SKM-1 (cell line): ENCODE measurements at regions not wholly inside any gene's neighbourhood (a gene's known extent, or its start where the extent isn't known, plus 50 kb on each side); places are given as distances from the start of the nearest gene placed in this dataset.

Source experiments
- DNase-seq: peaks from one replicate; lab custom pipeline; 2025; ENCODE audit not compliant: unreplicated experiment; lab: John Stamatoyannopoulos, UW

GRCh38 chr2:6236317-6236716 is 544.1 kb downstream of the SOX11 start:
- DNase-seq: no peak

DNA sequence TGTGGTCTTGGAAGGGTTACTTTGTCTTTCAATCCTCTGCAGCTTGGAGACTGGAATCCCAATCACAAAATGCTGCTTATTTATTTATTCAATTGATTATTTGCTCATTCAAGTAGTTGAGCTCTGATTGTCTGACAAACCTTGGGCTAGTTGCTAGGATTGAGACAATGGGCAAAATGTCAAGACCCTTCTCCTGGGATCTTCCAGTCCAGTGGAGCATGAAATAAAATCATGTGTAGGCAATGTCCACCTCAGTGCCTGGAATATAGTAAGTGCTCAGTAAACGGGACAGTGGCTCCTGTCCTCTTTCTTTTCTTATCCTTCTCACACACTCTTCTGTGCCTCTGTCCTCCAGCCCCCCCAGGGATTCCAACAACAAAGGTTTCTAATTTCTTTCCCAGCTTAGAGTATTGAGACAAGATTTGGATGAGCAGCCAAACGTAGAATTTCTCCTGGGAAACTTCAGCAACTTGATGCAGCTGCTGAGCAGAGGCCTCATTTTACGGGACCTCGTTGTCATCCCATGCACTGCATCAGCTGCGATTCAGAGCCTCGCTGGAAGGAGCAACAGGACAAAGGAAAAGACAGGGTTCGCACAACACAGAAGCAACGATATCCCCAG is 545.0 kb downstream of the SOX11 start:
- DNase-seq: no peak

- DNase-seq: no peak
Measured at GRCh38 chr2:6249557-6249956, 557.4 kb downstream of the SOX11 start.

- no peak for DNase-seq
Measured at GRCh38 chr2:6254441-6254840, 562.3 kb downstream of the SOX11 start.

- DNase-seq: no peak
Measured at GRCh38 chr2:6264198-6264597, 572.0 kb downstream of the SOX11 start.

DNA sequence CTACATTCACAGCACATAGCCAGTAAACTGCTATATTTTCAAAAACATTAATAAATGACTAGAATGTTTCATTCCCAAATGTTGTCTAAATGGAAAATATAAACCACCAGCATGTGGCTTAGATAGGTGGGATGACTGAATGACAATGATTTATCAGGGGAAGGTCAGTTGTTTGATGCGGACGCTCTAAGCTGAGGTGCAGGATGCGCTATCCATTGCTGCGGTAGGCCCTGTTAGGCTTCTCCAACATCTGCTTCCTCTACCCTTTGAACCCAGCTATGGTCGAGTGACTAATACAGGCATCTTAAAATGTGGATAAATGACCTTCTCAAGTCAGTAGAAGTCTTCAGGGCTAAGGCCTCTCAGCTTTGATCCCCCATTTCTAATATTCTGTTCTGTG is 584.2 kb downstream of the CMPK2 start:
- no peak for DNase-seq

- no peak for DNase-seq
Measured at GRCh38 chr2:6283259-6283658, 582.4 kb downstream of the CMPK2 start.

DNA sequence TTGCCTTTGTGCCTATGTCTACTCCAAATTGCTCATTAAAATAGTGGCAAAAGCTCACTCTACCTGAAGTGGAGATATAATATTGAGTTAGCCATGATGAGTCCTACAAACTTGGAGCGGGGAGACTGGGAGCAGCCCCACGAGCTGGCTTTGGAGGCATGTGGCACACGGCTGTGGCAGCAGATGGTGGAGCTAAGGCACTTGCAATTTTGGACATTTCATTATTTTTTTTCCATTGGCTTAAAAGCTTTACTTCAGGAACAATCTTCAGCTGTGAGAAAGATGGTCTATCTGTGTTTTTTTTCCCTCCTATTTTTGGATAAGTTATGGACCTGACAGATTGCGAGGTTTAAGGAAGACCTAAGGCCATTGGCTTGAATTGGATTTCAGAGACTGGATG is 578.3 kb downstream of the CMPK2 start:
- DNase-seq: no peak

DNA sequence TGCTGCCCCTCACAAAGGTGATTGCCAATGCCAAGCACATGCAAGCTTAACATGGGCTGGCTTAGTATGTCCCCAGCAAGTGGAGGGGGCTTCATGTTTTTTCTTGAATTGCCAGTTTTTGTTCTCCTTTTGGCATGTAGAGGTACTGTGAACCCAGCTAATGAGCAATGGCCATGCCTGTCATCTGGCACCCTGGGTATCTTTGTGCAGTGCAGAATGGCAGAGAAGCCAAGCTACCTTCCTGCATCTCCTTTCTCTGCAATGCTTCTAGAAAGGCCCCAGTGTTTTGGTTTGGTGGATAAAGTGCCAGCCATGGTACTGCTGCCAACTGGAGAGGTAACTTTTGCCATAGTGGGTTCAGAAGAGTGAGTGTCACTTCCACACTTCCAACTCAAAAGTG is 576.9 kb downstream of the CMPK2 start:
- no peak for DNase-seq

DNA sequence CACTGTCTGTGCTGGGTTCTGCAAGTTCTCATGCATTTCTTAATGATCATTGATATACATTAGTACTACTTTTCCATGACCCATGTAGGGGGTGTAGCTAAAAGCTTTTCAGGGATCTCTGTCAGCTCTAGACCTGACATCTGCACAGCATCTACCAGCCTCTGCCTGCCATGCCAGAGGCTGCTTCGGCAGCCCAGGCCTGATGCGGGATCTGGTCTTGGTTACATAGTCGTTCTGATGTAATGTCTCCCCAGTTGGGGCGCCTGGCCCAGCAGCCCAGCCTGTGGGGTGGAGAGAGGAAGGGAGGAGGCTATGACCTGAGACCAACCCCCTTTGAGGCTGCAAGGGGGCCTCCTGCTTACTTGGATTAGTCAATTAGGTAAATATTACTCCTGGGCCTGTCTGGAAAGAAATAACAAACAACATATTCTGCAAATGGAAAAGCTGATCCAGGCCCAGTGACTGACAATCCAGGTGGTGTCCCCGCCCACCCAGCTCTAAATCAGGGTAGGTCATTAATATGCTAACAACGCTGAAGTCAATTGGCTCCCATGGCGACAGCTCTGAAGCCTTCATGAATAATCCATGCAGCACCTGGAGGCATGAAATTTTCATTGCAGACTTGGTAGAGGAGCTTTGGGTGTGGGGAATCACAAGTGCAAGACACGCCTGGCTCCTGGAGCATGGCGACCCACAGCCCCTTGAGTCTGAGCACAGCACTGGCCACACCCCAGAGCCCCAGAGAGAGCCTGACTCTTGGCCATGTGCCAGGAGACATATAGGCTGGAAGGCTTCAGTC is 575.3 kb downstream of the CMPK2 start:
- DNase-seq: no peak

DNA sequence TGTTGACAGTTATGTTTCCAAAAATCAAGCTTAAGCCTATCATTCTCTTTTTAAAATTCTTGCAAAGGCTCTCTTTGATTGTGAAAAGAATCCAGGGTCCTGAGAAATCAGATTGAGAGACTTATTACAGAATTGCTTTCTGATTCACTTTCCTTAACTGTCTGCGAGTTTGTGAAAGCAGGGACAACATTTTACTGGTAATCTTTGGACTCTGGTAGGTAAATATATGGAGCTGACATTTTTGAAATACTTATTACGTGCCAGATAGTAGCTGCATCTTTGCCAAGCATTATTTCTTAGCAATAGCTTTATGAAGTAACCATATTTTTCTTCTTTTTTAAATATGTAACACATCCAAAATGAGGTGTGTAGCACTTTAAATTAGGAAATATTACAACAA is 570.9 kb downstream of the CMPK2 start:
- no peak for DNase-seq

- no peak for DNase-seq
Measured at GRCh38 chr2:6297238-6297637, 568.5 kb downstream of the CMPK2 start.

DNA sequence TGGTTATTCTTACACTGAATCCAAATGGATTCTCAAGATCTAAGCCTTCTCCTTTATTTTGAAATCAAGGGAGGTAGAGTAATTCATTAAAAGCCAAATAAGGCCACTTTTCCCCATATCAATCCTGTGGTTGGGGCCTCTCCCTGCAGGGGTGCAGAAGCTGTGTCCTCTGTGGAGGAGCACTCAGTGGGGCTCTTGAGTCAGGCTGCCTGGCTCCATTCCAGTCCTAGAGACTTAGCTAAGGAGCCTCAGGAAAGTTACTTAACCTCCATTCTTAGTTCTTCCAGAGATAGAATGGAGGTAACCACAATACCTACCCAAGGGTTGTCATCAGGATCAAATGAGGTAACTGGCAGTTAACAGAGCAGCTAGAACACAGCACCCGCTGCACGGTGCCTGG is 564.3 kb downstream of the CMPK2 start:
- no peak for DNase-seq

- no peak for DNase-seq
Measured at GRCh38 chr2:6308986-6309385, 556.7 kb downstream of the CMPK2 start.

DNA sequence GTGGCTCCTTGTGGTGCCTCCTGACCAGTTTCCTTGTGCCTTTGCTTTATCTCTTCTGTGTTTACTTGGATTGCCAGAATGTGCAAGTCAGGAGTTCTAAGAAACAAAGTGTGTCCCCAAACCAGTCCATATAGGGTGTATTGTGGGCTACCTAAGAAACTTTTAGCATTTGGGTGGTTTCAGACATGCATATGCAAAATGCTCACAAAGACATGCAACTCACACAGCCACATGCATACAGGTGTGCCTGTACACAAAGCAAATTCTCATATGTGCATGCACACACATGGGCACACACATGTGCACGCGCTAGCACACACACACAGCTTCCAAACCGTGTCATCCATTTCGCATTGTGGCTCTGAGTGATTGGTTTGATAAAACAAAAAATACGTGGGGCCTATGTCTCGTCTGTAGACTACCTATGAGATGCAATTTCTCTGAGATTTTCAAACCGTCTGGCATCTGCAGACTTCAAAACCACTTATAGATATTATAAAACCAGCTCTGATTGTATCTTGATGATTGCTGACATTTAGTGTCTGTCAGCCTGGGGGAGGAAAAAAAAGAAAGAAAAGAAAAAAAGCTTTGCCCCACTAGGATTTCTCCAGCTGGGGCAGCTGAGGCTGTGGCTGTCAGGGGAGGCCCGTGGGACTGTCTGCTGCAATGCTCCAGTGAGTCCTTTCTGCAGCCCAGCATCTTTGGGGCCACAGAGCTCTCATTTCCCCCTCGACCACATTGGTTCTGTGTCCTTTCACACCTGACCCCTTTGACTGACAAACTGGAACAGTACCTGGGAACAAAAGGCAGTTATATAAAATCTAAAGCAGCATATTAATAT is 556.1 kb downstream of the CMPK2 start:
- DNase-seq: no peak

DNA sequence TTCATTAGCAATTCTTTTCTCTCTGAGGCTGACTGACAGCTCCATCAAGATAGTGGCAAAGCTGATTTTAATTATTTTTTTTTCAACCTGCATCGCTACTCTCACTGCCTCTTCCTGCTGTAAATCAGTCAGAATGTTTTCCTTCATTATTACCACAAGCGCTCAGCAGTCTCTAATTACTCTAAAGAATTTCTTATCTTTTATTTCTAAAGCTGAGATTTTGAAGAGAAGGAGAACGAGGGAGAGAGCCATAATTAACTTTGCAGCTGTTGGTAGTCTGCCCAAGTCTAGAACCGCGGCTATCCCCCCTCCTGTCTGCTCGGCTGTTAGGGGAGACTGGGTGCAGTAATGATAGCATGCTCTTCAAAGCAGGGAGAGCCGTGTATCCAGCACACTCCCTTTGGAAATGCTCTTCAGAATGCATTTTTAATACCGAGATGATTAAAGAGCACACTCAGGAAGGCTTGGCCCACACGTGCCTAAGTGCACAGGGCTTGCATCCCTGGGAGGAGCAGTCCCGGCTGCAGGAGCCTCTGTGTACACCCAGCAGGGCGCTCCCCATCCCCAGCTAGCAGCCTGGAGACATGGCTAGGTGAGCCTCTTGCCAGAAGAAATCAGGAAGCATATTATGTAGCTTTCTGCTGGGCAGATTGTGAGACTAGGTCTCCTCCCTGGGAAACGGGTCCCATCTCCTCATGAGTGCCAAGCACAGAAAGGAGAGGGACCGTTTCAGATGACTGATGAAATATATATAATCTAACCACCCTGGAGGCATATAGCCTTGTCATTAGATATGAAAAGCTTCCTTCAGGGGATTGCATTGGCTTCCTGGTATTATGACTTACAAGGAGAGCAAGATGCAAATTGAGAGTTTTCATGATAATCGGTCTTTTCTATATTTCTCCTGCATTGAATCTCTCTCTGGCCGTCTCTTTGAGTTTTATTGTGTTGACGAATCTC is 555.2 kb downstream of the CMPK2 start:
- no peak for DNase-seq

GRCh38 chr2:6312367-6312766 is 553.3 kb downstream of the CMPK2 start:
- no peak for DNase-seq

DNA sequence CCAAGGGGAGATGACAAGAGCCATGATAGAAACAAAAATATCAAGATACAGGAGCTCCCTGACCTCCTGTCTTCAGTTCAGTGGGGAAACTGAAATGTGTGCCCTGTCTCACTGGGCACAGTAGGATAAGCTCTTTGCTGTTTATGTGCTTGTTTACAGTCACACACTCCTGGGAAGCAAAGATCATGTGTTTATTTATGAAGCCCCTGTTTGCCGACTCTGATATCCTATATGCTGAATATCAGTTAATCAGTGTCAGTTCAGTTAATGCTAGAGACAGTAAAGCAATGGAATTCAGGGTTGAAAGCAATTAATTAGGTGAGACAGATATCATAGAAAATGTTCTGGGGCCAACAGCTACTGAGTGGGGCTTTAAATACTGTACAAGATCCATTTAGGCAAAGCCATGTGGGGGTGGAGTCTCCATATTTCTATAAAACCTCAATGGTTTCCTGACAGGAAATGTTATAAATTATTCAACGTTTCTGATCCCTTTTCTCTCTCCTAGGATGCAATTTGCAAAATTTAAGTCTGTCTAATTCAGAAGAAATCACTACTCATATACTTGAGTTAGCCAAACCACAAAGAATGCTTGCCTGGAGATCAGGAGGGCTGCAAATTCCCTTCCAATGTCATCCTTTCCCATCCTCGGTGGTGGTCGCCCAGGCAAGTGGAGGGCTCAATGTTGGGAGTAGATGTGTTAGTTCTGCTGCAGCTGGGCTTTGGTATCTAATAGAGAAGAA is 551.3 kb downstream of the CMPK2 start:
- DNase-seq: no peak

GRCh38 chr2:6325616-6326015 is 540.1 kb downstream of the CMPK2 start:
- DNase-seq: no peak

GRCh38 chr2:6326958-6327357 is 538.7 kb downstream of the CMPK2 start:
- no peak for DNase-seq
